MM.1S (cell line): ENCODE measurements at regions not wholly inside any gene's neighbourhood (a gene's known extent, or its start where the extent isn't known, plus 50 kb on each side); places are given as distances from the start of the nearest gene placed in this dataset.

Experiments
- DNase-seq: peaks from one replicate; pipeline ENCODE4 v3.0.0-alpha.2; 2015
- H2AFZ ChIP-seq: fragments of 300-600 bp; sonication (generic); 2 replicates; pipeline ENCODE4 v1.6.0; 2016; ENCODE audit warnings: antibody characterized with exemption, low read length
- H3F3A ChIP-seq: fragments of 300-600 bp; sonication (generic); 2 replicates; pipeline ENCODE4 v1.6.1; 2016; ENCODE audit warnings: mild to moderate bottlenecking, antibody characterized with exemption, low read length, moderate library complexity, mixed read lengths; ENCODE audit not compliant: insufficient read depth
- H3K27ac ChIP-seq: fragments of 300-600 bp; sonication (generic); 2 replicates; pipeline ENCODE4 v1.5.1; 2016; ENCODE audit warnings: mild to moderate bottlenecking, low read length
- H3K27me3 ChIP-seq: fragments of 300-600 bp; sonication (generic); replicated peaks from 2 replicates; pipeline ENCODE4 v1.6.0; 2016; ENCODE audit warnings: low read length; ENCODE audit not compliant: insufficient read depth
- H3K36me3 ChIP-seq: fragments of 300-600 bp; sonication (generic); replicated peaks from 2 replicates; pipeline ENCODE4 v1.6.1; 2016; ENCODE audit warnings: mild to moderate bottlenecking, low read length, mixed read lengths; ENCODE audit not compliant: insufficient read depth
- H3K4me1 ChIP-seq: fragments of 300-600 bp; sonication (generic); 2 replicates; pipeline ENCODE4 v1.6.1; 2016; ENCODE audit warnings: low read length, mixed read lengths
- H3K4me2 ChIP-seq: fragments of 300-600 bp; sonication (generic); 2 replicates; pipeline ENCODE4 v1.6.0; 2016; ENCODE audit warnings: low read depth, low read length
- H3K4me3 ChIP-seq: fragments of 300-600 bp; sonication (generic); 2 replicates; pipeline ENCODE4 v1.5.1; 2016; ENCODE audit warnings: low read length, mixed read lengths
- H3K79me2 ChIP-seq: fragments of 300-600 bp; sonication (generic); 2 replicates; pipeline ENCODE4 v1.6.1; 2016; ENCODE audit warnings: mixed run types, low read length, mixed read lengths
- H3K9ac ChIP-seq: fragments of 300-600 bp; sonication (generic); 2 replicates; pipeline ENCODE4 v1.6.1; 2016; ENCODE audit warnings: low read length, mixed read lengths
- H3K9me2 ChIP-seq: fragments of 300-600 bp; sonication (generic); replicated peaks from 2 replicates; pipeline ENCODE4 v1.6.1; 2016; ENCODE audit warnings: mild to moderate bottlenecking, low read length, mixed read lengths; ENCODE audit not compliant: insufficient read depth
- H3K9me3 ChIP-seq: fragments of 300-600 bp; sonication (generic); replicated peaks from 2 replicates; pipeline ENCODE4 v1.6.1; 2016; ENCODE audit warnings: mild to moderate bottlenecking, low read length, mixed read lengths; ENCODE audit not compliant: insufficient read depth
- H4K20me1 ChIP-seq: fragments of 300-600 bp; sonication (generic); 2 replicates; pipeline ENCODE4 v1.6.1; 2016; ENCODE audit warnings: mild to moderate bottlenecking, low read length, moderate library complexity, mixed read lengths; ENCODE audit not compliant: insufficient read depth
- CTCF ChIP-seq: fragments of 300-600 bp; sonication (generic); IDR thresholded peaks from 2 replicates; pipeline ENCODE4 v1.5.1; 2016; ENCODE audit warnings: antibody characterized with exemption, low read length, mixed read lengths
- EZH2 ChIP-seq: fragments of 300-600 bp; sonication (generic); optimal IDR thresholded peaks from 2 replicates; pipeline ENCODE3; 2017; ENCODE audit warnings: low read depth, mild to moderate bottlenecking, antibody characterized with exemption, low read length, mixed read lengths
- EZH2phosphoT487 ChIP-seq: fragments of 300-600 bp; sonication (generic); IDR thresholded peaks from 2 replicates; pipeline ENCODE4 v1.6.1; 2018; ENCODE audit warnings: antibody characterized with exemption, low read length

GRCh38 chr4:56752985-56753384, 68.5 kb downstream of the SPINK2 start:
- DNase-seq: no peak
- no peaks in the 10 kb centered on the region for H3K9me3 ChIP-seq
- peaks cover 27% of the 10 kb centered on the region for H3K4me1 ChIP-seq
- H3K79me2 ChIP-seq: no peaks in the 10 kb centered on the region
- no peak overlapping the region for H3K9ac ChIP-seq
- H3K27me3 ChIP-seq: no peaks in the 10 kb centered on the region
- TF ChIP-seq EZH2 (no peak), CTCF (no peak), EZH2phosphoT487 (no peak)
- no peaks in the 10 kb centered on the region for H3K9me2 ChIP-seq
- no peaks in the 10 kb centered on the region for H4K20me1 ChIP-seq
- H3F3A ChIP-seq: peaks cover 16% of the 10 kb centered on the region
- no peaks in the 10 kb centered on the region for H3K36me3 ChIP-seq
- H3K27ac ChIP-seq: no peak overlapping the region
- no peak overlapping the region for H2AFZ ChIP-seq
- H3K4me2 ChIP-seq: no peak overlapping the region
- H3K4me3 ChIP-seq: no peak overlapping the region

GRCh38 chr4:56750231-56750630, 69.1 kb upstream of the HOPX start:
- Histone ChIP-seq H3K9me2 (no peaks in the 10 kb centered on the region), H3F3A (no peaks in the 10 kb centered on the region), H3K9me3 (no peaks in the 10 kb centered on the region), H4K20me1 (no peaks in the 10 kb centered on the region), H2AFZ (no peak overlapping the region), H3K4me2 (no peak overlapping the region; the same call in 1 of the 2 replicates), H3K4me1 (peaks cover 6% of the 10 kb centered on the region; the same call in 1 of the 2 replicates), H3K4me3 (no peak overlapping the region), H3K36me3 (no peaks in the 10 kb centered on the region), H3K27me3 (no peaks in the 10 kb centered on the region), H3K79me2 (no peaks in the 10 kb centered on the region), H3K9ac (no peak overlapping the region), H3K27ac (no peak overlapping the region)
- peak; percentile 45 for DNase-seq
- no peak for TF ChIP-seq EZH2
- TF ChIP-seq EZH2phosphoT487: no peak

- H3K4me2 ChIP-seq: no peak overlapping the region
- no peaks in the 10 kb centered on the region for H3K9me3 ChIP-seq
These were observed 67.2 kb upstream of the HOPX start for GRCh38 chr4:56748271-56748670.

More at GRCh38 chr4:56748271-56748670, 67.2 kb upstream of the HOPX start:
- Histone ChIP-seq H4K20me1 (no peaks in the 10 kb centered on the region), H3K79me2 (no peaks in the 10 kb centered on the region), H3K27me3 (no peaks in the 10 kb centered on the region), H3K9me2 (no peaks in the 10 kb centered on the region), H2AFZ (no peak overlapping the region), H3K4me3 (no peak overlapping the region), H3K27ac (no peak overlapping the region), H3K4me1 (peaks cover 6% of the 10 kb centered on the region; the same call in 1 of the 2 replicates), H3K36me3 (no peaks in the 10 kb centered on the region), H3K9ac (no peak overlapping the region), H3F3A (no peaks in the 10 kb centered on the region)
- DNase-seq: no peak
- TF ChIP-seq EZH2 (no peak), CTCF (no peak), EZH2phosphoT487 (no peak)
